HepG2 (cell line): ENCODE measurements at regions not wholly inside any gene's neighbourhood (a gene's known extent, or its start where the extent isn't known, plus 50 kb on each side); places are given as distances from the start of the nearest gene placed in this dataset.

Experiments used
- ATAC-seq: fragments of 200-7000 bp; cut with Tn5 transposase; 3 replicates; pipeline ENCODE4 v1.9.1; 2020; ENCODE audit warnings: mild to moderate bottlenecking, moderate library complexity
- BruUV-seq: library from RNA; stranded (reverse); fragments of 400-500 nt; replicated peaks from 2 replicates; lab custom pipeline; 2021; lab: Mats Ljungman, UMichigan
- CTCF ChIA-PET: fragments of 300-600 bp; formaldehyde crosslinking; extraction: SDS; loops from one replicate; lab custom pipeline; 2021; ENCODE audit warnings: low total read pairs, inconsistent platforms, low intra/inter-chr PET ratio; lab: Yijun Ruan, JAX
- POLR2A ChIA-PET: fragments of 350-600 bp; sonication (Branson Sonifier 250); formaldehyde crosslinking; loops from one replicate; lab custom pipeline; 2020; ENCODE audit warnings: antibody characterized with exemption, inconsistent platforms; lab: Yijun Ruan, JAX
- DNase-seq: peaks from one replicate; pipeline ENCODE4 v3.0.0-alpha.2; 2015; ENCODE audit warnings: low spot score
- FAIRE-seq: peaks from 3 replicates; lab custom pipeline; 2011; peaks lifted over from hg19 to GRCh38; lab: Jason Lieb, UNC
- H2AFZ ChIP-seq: one replicate; pipeline ENCODE4 v1.6.1; 2011; ENCODE audit warnings: low read length, inconsistent platforms
- H3K27ac ChIP-seq: fragments of 300-600 bp; 3 replicates; pipeline ENCODE4 v1.8.0; 2011; ENCODE audit warnings: mixed run types, mild to moderate bottlenecking, mixed read lengths, low read length, inconsistent platforms; ENCODE audit not compliant: insufficient read depth; ENCODE audit errors: extremely low read length
- H3K27me3 ChIP-seq, 2 experiments: fragments of 200-600 bp in 1 of 2; 2 replicates in 1 of 2; 3 replicates in 1 of 2; pipeline versions ENCODE4 v1.6.0 to v1.8.0; 2011; ENCODE audit warnings: low read length in 2 of 2, mild to moderate bottlenecking in 2 of 2, moderate library complexity in 2 of 2, inconsistent platforms in 1 of 2; ENCODE audit not compliant: insufficient read depth in 2 of 2, control insufficient read depth in 1 of 2
- H3K36me3 ChIP-seq, 2 experiments: fragments of 200-600 bp in 1 of 2; replicated peaks in 1 of 2; 2 replicates in 1 of 2; 3 replicates in 1 of 2; pipeline versions ENCODE4 v1.5.1 to v1.8.0; 2011; ENCODE audit warnings: low read length in 2 of 2, inconsistent platforms in 1 of 2; ENCODE audit not compliant: insufficient read depth in 2 of 2, control insufficient read depth in 1 of 2
- H3K4me1 ChIP-seq: 2 replicates; pipeline ENCODE4 v1.5.1; 2012; ENCODE audit warnings: low read length, inconsistent platforms; ENCODE audit not compliant: insufficient read depth
- H3K4me2 ChIP-seq: 2 replicates; pipeline ENCODE4 v1.6.0; 2011; ENCODE audit warnings: low read depth, low read length, inconsistent platforms
- H3K4me3 ChIP-seq, 3 experiments: fragments of 200-600 bp in 1 of 3; sonication (generic), shearing (Covaris generic) in 1 of 3; replicated peaks in 1 of 3; 2 replicates each; pipeline ENCODE4 v1.5.1; 2011 to 2016; ENCODE audit warnings: low read length in 3 of 3, inconsistent platforms in 2 of 3, low read depth in 2 of 3, mild to moderate bottlenecking in 2 of 3, control low read depth in 1 of 3, mixed read lengths in 1 of 3; ENCODE audit not compliant: insufficient read depth in 1 of 3
- H3K79me2 ChIP-seq: one replicate; pipeline ENCODE4 v1.6.1; 2011; ENCODE audit warnings: low read length, inconsistent platforms; ENCODE audit not compliant: insufficient read depth
- H3K9ac ChIP-seq: 2 replicates; pipeline ENCODE4 v1.6.0; 2011; ENCODE audit warnings: mild to moderate bottlenecking, low read depth, low read length, inconsistent platforms; ENCODE audit not compliant: insufficient read depth
- H3K9me3 ChIP-seq: 2 replicates; pipeline ENCODE4 v1.5.1; 2012; ENCODE audit warnings: mild to moderate bottlenecking, low read length
- H4K20me1 ChIP-seq: 2 replicates; pipeline ENCODE4 v1.6.0; 2011; ENCODE audit warnings: inconsistent platforms, mild to moderate bottlenecking, low read length, moderate library complexity; ENCODE audit not compliant: insufficient read depth
- ASH2L ChIP-seq: fragments of 300-600, 200-600 bp; sonication (generic); IDR thresholded peaks from 2 replicates; pipeline ENCODE4 v1.7.0; 2017; ENCODE audit warnings: low read depth, mild to moderate bottlenecking, moderate library complexity, mixed read lengths, low read length; ENCODE audit not compliant: insufficient read length
- SMC3 ChIP-seq: IDR thresholded peaks from 2 replicates; pipeline ENCODE4 v1.6.1; 2011; ENCODE audit warnings: low read length, improper control_type of control experiment
- STAG1 ChIP-seq: sonication (generic); formaldehyde crosslinking; IDR thresholded peaks from 2 replicates; pipeline ENCODE4 v1.4.0; 2020; ENCODE audit warnings: missing genetic modification reagents
- TMF1 ChIP-seq: sonication (generic); formaldehyde crosslinking; IDR thresholded peaks from 2 replicates; pipeline ENCODE4 v1.8.1; 2022; ENCODE audit warnings: low read depth, missing genetic modification reagents
- ZFP37 ChIP-seq: sonication (generic); formaldehyde crosslinking; IDR thresholded peaks from 2 replicates; pipeline ENCODE4 v1.4.0; 2020; ENCODE audit warnings: missing genetic modification reagents, borderline replicate concordance
- ZNF12 ChIP-seq: sonication (generic); formaldehyde crosslinking; IDR thresholded peaks from 2 replicates; pipeline ENCODE4 v1.5.0; 2020; ENCODE audit warnings: missing genetic modification reagents
- ZNF264 ChIP-seq: sonication (generic); formaldehyde crosslinking; IDR thresholded peaks from 2 replicates; pipeline ENCODE4 v1.4.0; 2020; ENCODE audit warnings: missing genetic modification reagents
- ZNF598 ChIP-seq: sonication (generic); formaldehyde crosslinking; IDR thresholded peaks from 2 replicates; pipeline ENCODE4 v1.5.1; 2020; ENCODE audit warnings: mild to moderate bottlenecking, missing genetic modification reagents, borderline replicate concordance
- WGBS: methylation state at CpG from one replicate; pipeline ENCODE4 v1.1.6; 2017; ENCODE audit warnings: low lambda C conversion rate; 5-methylcytosine and 5-hydroxymethylcytosine counted together
- in situ Hi-C: cut with HindIII; loops from 2 replicates; pipeline ENCODE4 v1.10.0; 2017; ENCODE audit warnings: low pct_unique_long_range_greater_than_20kb; ENCODE audit not compliant: extremely low pct_ligation_motif_present
- intact Hi-C: fragments of 100-400 bp; cut with micrococcal nuclease; formaldehyde crosslinking; loops from one replicate; pipeline ENCODE4 v1.10.0; 2022; ENCODE audit not compliant: unreplicated experiment
- TF ChIP-seq, protein P1 (sequence below): sonication (generic); formaldehyde crosslinking; IDR thresholded peaks from 2 replicates; pipeline ENCODE4 v1.5.0; 2020; ENCODE audit warnings: missing genetic modification reagents
- TF ChIP-seq, protein P2 (sequence below), 2 experiments: sonication (generic) in 1 of 2; formaldehyde crosslinking in 1 of 2; IDR thresholded peaks; 2 replicates each; pipeline versions ENCODE4 v1.4.0 to v1.6.1; 2016 to 2020; ENCODE audit warnings: borderline replicate concordance in 1 of 2, low read depth in 1 of 2, mild to moderate bottlenecking in 1 of 2, missing genetic modification reagents in 1 of 2
- TF ChIP-seq, protein P3 (sequence below): sonication (generic); formaldehyde crosslinking; IDR thresholded peaks from 2 replicates; pipeline ENCODE4 v1.4.0; 2020; ENCODE audit warnings: missing genetic modification reagents, borderline replicate concordance

DNA sequence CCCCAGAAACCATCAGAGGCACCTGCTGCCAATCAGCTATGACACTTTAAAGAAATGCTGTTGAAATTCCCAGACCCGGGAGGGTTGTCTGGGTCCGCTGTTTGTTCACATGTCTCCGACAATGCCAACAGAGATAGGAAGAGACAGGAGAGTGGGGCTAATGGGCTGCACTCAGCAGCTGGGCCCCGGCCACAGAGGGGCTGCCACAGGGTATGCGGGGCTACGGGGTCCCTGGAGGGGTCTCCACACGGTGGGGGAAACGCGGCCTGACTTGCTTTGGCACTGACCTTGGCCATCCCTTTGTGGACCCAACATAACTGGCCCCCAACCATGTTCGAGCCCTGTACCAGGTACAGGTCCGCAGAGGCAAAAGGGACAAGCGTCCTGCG is 121.0 kb upstream of the PPP1R26 start:
- Histone ChIP-seq H3K4me2 (no peak overlapping the region), H3K9ac (no peak overlapping the region), H3K4me3 (no peak overlapping the region), H4K20me1 (no peaks in the 10 kb centered on the region), H3K27ac (no peak overlapping the region), H3K4me1 (no peaks in the 10 kb centered on the region), H3K36me3 (no peaks in the 10 kb centered on the region), H3K9me3 (no peaks in the 10 kb centered on the region), H3K79me2 (no peaks in the 10 kb centered on the region), H2AFZ (no peak overlapping the region), H3K27me3 (peaks cover 8 to 62% of the 10 kb centered on the region in 2 experiments; a peak in 3 of 5 replicates)
- no TSS peak for BruUV-seq
- WGBS, result 27% methylated on average over 4 of the region's 13 CpGs
- intact Hi-C loops (no loop called here), in situ Hi-C loops (no loop called here)
- no peak for DNase-seq
- no peak for TF ChIP-seq ZNF598 (CRISPR knock-in tag)
- POLR2A ChIA-PET, result no interaction called here
- FAIRE-seq, result no peak
- CTCF ChIA-PET, result no interaction called here
- ATAC-seq, result no peak

DNA sequence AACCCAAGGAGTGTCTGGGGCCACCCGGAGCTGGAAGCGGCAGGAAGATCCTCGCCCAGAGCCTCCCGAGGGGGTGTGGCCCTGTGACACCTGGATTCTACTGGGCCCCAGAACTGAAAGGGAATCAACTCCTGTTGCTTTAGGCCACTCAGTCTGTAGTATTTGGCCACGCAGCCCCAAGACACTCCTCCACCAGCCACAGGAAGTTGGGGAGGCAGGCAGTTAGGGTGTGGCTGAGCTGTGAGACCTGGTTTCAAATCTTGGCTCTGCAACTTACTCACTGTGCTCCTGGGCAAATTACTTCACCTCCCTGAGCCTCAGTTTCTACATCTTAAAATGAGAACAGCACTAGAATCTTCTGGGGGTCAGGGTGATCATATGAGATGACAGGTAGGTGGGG is 119.8 kb upstream of the PPP1R26 start:
- Histone ChIP-seq H3K27me3 (peaks cover 8 to 53% of the 10 kb centered on the region in 2 experiments; a peak in 3 of 5 replicates), H3K27ac (no peak overlapping the region), H3K4me2 (no peak overlapping the region), H3K4me1 (no peaks in the 10 kb centered on the region), H4K20me1 (no peaks in the 10 kb centered on the region), H3K36me3 (no peaks in the 10 kb centered on the region), H3K9ac (no peak overlapping the region), H3K4me3 (no peak overlapping the region), H2AFZ (no peak overlapping the region), H3K9me3 (no peaks in the 10 kb centered on the region), H3K79me2 (no peaks in the 10 kb centered on the region)
- FAIRE-seq (no peak), DNase-seq (no peak), ATAC-seq (no peak)
- WGBS, result no CpG with 5 or more reads among the region's 5 CpGs
- in situ Hi-C loops, result no loop called here
- BruUV-seq, result no TSS peak
- intact Hi-C loops, result no loop called here
- CTCF ChIA-PET, result no interaction called here
- POLR2A ChIA-PET, result no interaction called here
- no peak for TF ChIP-seq SMC3
- TF ChIP-seq, protein P1, sequence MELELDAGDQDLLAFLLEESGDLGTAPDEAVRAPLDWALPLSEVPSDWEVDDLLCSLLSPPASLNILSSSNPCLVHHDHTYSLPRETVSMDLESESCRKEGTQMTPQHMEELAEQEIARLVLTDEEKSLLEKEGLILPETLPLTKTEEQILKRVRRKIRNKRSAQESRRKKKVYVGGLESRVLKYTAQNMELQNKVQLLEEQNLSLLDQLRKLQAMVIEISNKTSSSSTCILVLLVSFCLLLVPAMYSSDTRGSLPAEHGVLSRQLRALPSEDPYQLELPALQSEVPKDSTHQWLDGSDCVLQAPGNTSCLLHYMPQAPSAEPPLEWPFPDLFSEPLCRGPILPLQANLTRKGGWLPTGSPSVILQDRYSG, result no peak
- no peak for TF ChIP-seq ZNF12 (CRISPR knock-in tag)
- TF ChIP-seq ZFP37 (CRISPR knock-in tag), result no peak
- no peak for TF ChIP-seq ASH2L
- TF ChIP-seq ZNF264 (CRISPR knock-in tag), result no peak
- TF ChIP-seq TMF1, result no peak
- TF ChIP-seq, protein P2, sequence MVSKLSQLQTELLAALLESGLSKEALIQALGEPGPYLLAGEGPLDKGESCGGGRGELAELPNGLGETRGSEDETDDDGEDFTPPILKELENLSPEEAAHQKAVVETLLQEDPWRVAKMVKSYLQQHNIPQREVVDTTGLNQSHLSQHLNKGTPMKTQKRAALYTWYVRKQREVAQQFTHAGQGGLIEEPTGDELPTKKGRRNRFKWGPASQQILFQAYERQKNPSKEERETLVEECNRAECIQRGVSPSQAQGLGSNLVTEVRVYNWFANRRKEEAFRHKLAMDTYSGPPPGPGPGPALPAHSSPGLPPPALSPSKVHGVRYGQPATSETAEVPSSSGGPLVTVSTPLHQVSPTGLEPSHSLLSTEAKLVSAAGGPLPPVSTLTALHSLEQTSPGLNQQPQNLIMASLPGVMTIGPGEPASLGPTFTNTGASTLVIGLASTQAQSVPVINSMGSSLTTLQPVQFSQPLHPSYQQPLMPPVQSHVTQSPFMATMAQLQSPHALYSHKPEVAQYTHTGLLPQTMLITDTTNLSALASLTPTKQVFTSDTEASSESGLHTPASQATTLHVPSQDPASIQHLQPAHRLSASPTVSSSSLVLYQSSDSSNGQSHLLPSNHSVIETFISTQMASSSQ (IDR thresholded peaks at IDR 0.05; ENCODE audit: low read depth), result no peak
- TF ChIP-seq, protein P2 (CRISPR knock-in tag; IDR thresholded peaks at IDR 0.05; ENCODE audit: borderline replicate concordance), result no peak
- no peak for TF ChIP-seq STAG1 (CRISPR knock-in tag)
- TF ChIP-seq, protein P3, sequence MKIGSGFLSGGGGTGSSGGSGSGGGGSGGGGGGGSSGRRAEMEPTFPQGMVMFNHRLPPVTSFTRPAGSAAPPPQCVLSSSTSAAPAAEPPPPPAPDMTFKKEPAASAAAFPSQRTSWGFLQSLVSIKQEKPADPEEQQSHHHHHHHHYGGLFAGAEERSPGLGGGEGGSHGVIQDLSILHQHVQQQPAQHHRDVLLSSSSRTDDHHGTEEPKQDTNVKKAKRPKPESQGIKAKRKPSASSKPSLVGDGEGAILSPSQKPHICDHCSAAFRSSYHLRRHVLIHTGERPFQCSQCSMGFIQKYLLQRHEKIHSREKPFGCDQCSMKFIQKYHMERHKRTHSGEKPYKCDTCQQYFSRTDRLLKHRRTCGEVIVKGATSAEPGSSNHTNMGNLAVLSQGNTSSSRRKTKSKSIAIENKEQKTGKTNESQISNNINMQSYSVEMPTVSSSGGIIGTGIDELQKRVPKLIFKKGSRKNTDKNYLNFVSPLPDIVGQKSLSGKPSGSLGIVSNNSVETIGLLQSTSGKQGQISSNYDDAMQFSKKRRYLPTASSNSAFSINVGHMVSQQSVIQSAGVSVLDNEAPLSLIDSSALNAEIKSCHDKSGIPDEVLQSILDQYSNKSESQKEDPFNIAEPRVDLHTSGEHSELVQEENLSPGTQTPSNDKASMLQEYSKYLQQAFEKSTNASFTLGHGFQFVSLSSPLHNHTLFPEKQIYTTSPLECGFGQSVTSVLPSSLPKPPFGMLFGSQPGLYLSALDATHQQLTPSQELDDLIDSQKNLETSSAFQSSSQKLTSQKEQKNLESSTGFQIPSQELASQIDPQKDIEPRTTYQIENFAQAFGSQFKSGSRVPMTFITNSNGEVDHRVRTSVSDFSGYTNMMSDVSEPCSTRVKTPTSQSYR (CRISPR knock-in tag), result no peak
